Spleen (tissue), 3 donors: ENCODE measurements at regions not wholly inside any gene's neighbourhood (a gene's known extent, or its start where the extent isn't known, plus 50 kb on each side); places are given as distances from the start of the nearest gene placed in this dataset.
"Not testable (repeated sequence)": the region's sequence is repeated elsewhere in the genome, so short reads cannot be mapped to it uniquely, and the experiment has no call there.

Experiments used
- POLR2A ChIP-seq, 3 donors: fragments of 450-650 bp; IDR thresholded peaks; one replicate each; pipeline ENCODE4 v1.5.1; 2017; ENCODE audit warnings: antibody characterized with exemption in 3 of 3, mild to moderate bottlenecking in 1 of 3
- POLR2AphosphoS5 ChIP-seq, 3 donors: sonication (generic); formaldehyde crosslinking; IDR thresholded peaks; one replicate each; pipeline ENCODE4 v1.5.1; 2017; ENCODE audit warnings: antibody characterized with exemption in 3 of 3

DNA sequence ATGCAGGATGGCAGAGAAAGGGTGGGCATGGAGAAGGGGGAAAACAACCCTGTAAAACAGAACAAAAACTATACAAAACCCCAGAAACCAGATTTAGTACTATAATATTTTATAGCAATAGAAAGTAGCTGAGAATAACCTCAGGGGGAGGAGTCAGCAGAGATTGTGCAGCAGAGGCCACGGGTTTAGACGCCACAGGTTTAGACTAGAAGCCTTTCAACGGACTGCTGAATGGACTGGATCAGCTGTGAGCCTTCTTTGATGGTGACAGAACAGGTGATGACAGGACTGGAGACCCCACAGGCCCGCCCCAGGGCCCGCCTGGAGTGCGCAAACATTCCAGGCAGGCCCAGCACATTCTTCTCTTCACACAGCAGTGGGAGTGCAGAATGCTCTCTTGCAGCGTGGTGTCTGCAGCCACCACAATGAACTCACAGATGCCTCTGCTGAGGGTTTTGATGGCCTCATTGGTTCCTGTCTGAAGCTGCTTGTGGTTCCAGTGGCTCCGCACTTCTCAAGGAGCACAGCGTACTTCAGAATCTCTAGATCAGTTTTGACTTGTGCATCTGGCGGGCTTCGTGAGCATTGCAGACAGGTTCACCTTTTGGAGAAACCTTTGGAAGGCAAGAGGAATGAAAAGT is 65.6 kb downstream of the PPIAL4D start:
- not testable (repeated sequence) for TF ChIP-seq POLR2A, POLR2AphosphoS5 (IDR thresholded peaks at IDR 0.05)
